HL-60 (cell line): ENCODE measurements at regions not wholly inside any gene's neighbourhood (a gene's known extent, or its start where the extent isn't known, plus 50 kb on each side); places are given as distances from the start of the nearest gene placed in this dataset.

ENCODE experiments used
- DNase-seq, 2 experiments: peaks; one replicate each; pipeline ENCODE4 v3.0.0-alpha.2; 2010 to 2020; ENCODE audit warnings: low read depth in 1 of 2, low spot score in 1 of 2
- H3K27ac ChIP-seq: fragments of 250-450 bp; sonication (Bioruptor Pico); replicated peaks from 2 replicates; pipeline ENCODE4 v1.5.1; 2020; ENCODE audit warnings: mild to moderate bottlenecking, moderate library complexity
- H3K27me3 ChIP-seq: fragments of 250-450 bp; sonication (Bioruptor Pico); 2 replicates; pipeline ENCODE4 v1.5.1; 2021; ENCODE audit warnings: mild to moderate bottlenecking, moderate library complexity; ENCODE audit not compliant: insufficient read depth, poor library complexity, severe bottlenecking
- H3K4me3 ChIP-seq: replicated peaks from 2 replicates; pipeline ENCODE4 v1.5.1; 2011; ENCODE audit warnings: mild to moderate bottlenecking, control low read depth, low read length; ENCODE audit not compliant: insufficient read depth
- CTCF ChIP-seq: IDR thresholded peaks from one replicate; pipeline ENCODE4 v1.5.1; 2011; ENCODE audit warnings: low read length, control low read depth, inconsistent platforms; ENCODE audit not compliant: insufficient read depth
- GABPA ChIP-seq: IDR thresholded peaks from 2 replicates; pipeline ENCODE4 v1.6.1; 2012; ENCODE audit warnings: low read depth
- POLR2AphosphoS5 ChIP-seq: IDR thresholded peaks from 2 replicates; pipeline ENCODE4 v1.6.1; 2012; ENCODE audit warnings: low read depth
- REST ChIP-seq: IDR thresholded peaks from 2 replicates; pipeline ENCODE4 v1.6.1; 2012; ENCODE audit warnings: low read depth; ENCODE audit not compliant: insufficient replicate concordance
- SPI1 ChIP-seq: IDR thresholded peaks from 2 replicates; pipeline ENCODE4 v1.6.1; 2012; ENCODE audit warnings: low read depth, mild to moderate bottlenecking, borderline replicate concordance

GRCh38 chr3:69505770-69506407, 120.0 kb upstream of the FRMD4B start:
- TF ChIP-seq CTCF = no peak
- Histone ChIP-seq H3K4me3 (no peak overlapping the region), H3K27ac (no peak overlapping the region), H3K27me3 (no peaks in the 10 kb centered on the region)
- no peak for DNase-seq

DNA sequence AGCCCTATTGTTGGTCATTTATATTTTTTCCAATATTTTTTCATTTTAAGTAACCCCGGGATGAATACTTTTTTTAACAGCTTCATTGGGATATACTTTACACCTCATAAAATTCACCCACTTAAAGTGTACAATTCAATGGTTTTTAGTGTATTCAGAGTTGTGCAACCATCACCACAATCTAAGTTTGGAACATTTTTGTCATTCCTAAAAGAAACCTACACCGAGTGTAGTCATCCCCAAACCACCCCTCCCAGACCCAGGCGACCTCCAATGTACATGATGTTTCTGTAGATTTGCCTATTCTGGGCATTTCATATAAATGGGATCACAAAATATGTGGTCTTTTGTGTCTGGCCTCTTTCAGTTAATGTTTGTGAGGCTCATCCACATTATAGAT, 118.3 kb upstream of the FRMD4B start:
- DNase-seq = no peak
- H3K4me3 ChIP-seq = no peak overlapping the region
- no peaks in the 10 kb centered on the region for H3K27me3 ChIP-seq
- no peak overlapping the region for H3K27ac ChIP-seq
- TF ChIP-seq POLR2AphosphoS5 = no peak
- TF ChIP-seq CTCF = no peak

DNA sequence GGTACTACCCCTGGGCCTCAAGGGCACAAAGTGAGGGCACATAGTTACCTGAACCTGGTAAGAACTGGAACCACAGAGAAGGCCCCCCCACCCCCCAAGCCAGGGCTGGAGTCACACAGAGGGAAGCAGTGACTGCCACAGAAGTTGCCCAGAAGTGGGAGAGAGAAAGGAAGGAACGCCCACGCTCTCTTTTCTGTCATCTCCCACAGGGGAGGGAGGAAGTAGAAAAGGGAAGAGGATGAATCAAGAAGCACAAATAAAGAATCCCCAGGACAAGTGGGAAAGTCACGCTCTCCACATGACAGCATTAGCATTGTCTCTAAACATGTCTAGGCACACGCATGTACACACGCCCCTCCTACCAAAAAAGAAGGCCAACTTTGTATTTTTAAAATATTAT, 114.7 kb upstream of the FRMD4B start:
- no peak overlapping the region for H3K4me3 ChIP-seq
- TF ChIP-seq SPI1 (peak; percentile 95), POLR2AphosphoS5 (no peak)
- no peak overlapping the region for H3K27ac ChIP-seq
- peak; percentile 11 to 65 for DNase-seq
- H3K27me3 ChIP-seq = no peaks in the 10 kb centered on the region

GRCh38 chr3:69499899-69500421, 114.1 kb upstream of the FRMD4B start:
- no peak for DNase-seq
- TF ChIP-seq SPI1 (no peak), GABPA (no peak), REST (no peak), CTCF (no peak), POLR2AphosphoS5 (no peak)
- no peaks in the 10 kb centered on the region for H3K27me3 ChIP-seq
- no peak overlapping the region for H3K4me3 ChIP-seq
- no peak overlapping the region for H3K27ac ChIP-seq

DNA sequence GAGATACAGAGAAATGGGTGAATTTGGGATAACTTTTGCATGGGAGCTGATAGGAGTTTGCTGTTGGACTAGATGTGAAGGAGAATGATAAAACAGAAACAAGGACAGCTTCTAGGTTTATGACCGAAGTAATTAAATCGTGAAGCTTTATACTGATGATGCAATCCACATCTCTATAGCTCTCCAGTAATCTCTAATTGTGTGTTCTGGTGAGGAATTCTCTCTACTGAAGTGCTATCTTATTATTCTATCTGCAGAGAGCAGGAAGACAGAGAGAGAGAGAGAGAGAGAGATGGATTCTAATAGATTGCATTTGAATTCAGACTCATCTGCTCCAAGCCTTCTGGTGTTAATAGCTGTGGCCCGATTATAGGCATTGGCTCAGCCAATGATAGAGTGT, 113.5 kb upstream of the FRMD4B start:
- Histone ChIP-seq H3K27me3 (no peaks in the 10 kb centered on the region), H3K27ac (no peak overlapping the region), H3K4me3 (no peak overlapping the region)
- DNase-seq = no peak
- TF ChIP-seq POLR2AphosphoS5 (no peak), GABPA (no peak), CTCF (no peak), SPI1 (no peak), REST (no peak)
